ENCODE measurements at regions not wholly inside any gene's neighbourhood (a gene's known extent, or its start where the extent isn't known, plus 50 kb on each side); places are given as distances from the start of the nearest gene placed in this dataset.

DNA sequence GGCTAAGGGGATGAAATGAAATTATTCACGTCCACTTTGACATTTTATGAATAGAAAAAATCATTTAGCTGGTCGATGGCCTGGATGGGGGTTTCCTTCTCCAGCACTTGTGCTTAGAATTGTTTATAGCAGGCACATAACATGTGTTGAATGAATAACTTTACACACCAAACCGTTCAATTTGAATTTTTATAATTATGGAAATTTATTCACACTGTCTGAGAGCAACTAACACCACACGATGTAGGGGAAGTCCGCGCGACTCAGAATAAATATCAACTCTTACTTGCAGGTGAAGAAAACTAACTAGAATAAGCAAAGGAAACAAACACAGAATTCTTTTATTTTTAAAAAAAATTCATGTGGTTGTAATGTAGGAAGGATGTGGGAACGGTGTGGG lies 81.3 kb downstream of the MINAR1 start:
- Histone ChIP-seq H3K27ac (no peak overlapping the region), H3K4me3 (no peak overlapping the region)
- no peak for DNase-seq (ENCODE audit: low spot score)
- TF ChIP-seq, protein P1, sequence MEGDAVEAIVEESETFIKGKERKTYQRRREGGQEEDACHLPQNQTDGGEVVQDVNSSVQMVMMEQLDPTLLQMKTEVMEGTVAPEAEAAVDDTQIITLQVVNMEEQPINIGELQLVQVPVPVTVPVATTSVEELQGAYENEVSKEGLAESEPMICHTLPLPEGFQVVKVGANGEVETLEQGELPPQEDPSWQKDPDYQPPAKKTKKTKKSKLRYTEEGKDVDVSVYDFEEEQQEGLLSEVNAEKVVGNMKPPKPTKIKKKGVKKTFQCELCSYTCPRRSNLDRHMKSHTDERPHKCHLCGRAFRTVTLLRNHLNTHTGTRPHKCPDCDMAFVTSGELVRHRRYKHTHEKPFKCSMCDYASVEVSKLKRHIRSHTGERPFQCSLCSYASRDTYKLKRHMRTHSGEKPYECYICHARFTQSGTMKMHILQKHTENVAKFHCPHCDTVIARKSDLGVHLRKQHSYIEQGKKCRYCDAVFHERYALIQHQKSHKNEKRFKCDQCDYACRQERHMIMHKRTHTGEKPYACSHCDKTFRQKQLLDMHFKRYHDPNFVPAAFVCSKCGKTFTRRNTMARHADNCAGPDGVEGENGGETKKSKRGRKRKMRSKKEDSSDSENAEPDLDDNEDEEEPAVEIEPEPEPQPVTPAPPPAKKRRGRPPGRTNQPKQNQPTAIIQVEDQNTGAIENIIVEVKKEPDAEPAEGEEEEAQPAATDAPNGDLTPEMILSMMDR (IDR thresholded peaks at IDR 0.05): no peak

DNA sequence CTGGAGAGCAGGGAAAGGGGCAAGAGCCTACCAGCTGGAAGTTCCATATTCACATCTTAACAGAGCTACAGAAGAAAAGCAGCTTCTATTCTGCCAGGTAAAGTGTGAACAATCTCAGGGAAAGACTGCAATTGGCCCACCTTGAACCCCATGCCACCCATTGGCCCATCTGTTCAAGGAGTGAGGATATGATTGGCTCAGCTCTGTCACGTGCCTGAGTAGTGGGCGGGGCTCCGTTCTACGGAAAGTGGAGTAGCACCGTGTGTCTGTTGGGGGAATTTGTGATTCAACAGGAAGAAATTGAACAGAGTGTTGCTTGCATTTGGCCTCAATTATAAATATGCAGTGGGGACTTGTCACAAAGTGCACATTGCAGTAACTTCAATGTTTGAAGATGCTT lies 81.8 kb downstream of the MINAR1 start:
- TF ChIP-seq, protein P1 (IDR thresholded peaks at IDR 0.05): no peak
- Histone ChIP-seq H3K4me3 (no peak overlapping the region), H3K27ac (no peak overlapping the region)
- DNase-seq (ENCODE audit: low spot score): no peak

DNA sequence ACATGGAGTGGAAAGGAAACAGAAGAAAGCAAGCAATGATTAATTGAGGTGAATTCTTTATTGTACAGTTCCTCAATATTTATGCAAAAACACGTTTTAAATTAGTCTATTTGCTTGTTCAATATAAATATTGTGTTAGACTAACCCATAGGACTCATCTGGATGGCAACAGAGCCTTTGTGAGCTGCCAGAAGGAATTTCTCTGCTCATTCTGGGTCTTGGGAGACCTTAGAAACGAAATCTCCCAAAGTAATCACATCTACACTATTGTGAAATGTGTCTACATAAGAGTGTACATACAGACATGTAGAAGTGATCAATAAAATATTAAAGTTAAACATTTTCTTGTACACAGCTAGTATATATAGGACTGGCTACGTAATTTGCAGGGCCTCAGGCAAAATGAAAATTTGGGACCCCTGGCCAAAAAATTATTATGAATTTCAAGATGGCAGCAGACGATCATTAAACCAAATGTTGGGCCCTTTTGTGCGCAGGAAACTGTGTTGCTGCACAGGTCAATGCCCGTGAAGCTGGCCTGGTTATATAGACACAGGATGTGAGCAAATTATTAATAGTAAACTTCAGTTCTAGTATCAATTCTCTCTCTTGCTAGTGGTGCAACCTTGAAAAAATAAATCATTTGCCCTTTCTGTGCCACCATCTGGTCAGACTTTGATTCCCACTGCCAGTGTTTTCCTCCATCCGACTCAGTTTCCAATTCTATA lies 83.3 kb downstream of the MINAR1 start:
- Histone ChIP-seq H3K4me3 (no peak overlapping the region), H3K27ac (no peak overlapping the region)
- DNase-seq (ENCODE audit: low spot score): no peak
- TF ChIP-seq, protein P1 (IDR thresholded peaks at IDR 0.05): no peak

GRCh38 chr15:79516155-79516554 lies 84.0 kb downstream of the MINAR1 start:
- TF ChIP-seq, protein P1 (IDR thresholded peaks at IDR 0.05): no peak
- DNase-seq (ENCODE audit: low spot score): no peak
- Histone ChIP-seq H3K4me3 (no peak overlapping the region), H3K27ac (no peak overlapping the region)

GRCh38 chr15:79516646-79517045 lies 84.5 kb downstream of the MINAR1 start:
- TF ChIP-seq, protein P1 (IDR thresholded peaks at IDR 0.05): no peak
- H3K4me3 ChIP-seq: no peak overlapping the region
- no peak overlapping the region for H3K27ac ChIP-seq
- no peak for DNase-seq (ENCODE audit: low spot score)

- TF ChIP-seq, protein P1 (IDR thresholded peaks at IDR 0.05): no peak
- H3K27ac ChIP-seq: no peak overlapping the region
- no peak overlapping the region for H3K4me3 ChIP-seq
- no peak for DNase-seq (ENCODE audit: low spot score)
These were observed 87.5 kb downstream of the MINAR1 start for GRCh38 chr15:79519628-79520027.

- DNase-seq (ENCODE audit: low spot score): no peak
- Histone ChIP-seq H3K27ac (no peak overlapping the region), H3K4me3 (no peak overlapping the region)
- TF ChIP-seq, protein P1 (IDR thresholded peaks at IDR 0.05): no peak
These were observed 88.5 kb downstream of the MINAR1 start for GRCh38 chr15:79520654-79521053.
